H9 (cell line): ENCODE measurements at regions not wholly inside any gene's neighbourhood (a gene's known extent, or its start where the extent isn't known, plus 50 kb on each side); places are given as distances from the start of the nearest gene placed in this dataset.

Experiments
- DNase-seq: peaks from one replicate; pipeline ENCODE4 v3.0.0-alpha.2; 2017
- H2AFZ ChIP-seq: one replicate; pipeline ENCODE4 v1.6.1; 2013; ENCODE audit warnings: mild to moderate bottlenecking, low read length, control low read depth, moderate library complexity
- H2AK5ac ChIP-seq: 2 replicates; pipeline ENCODE4 v1.6.1; 2013; ENCODE audit warnings: low read length, control low read depth, mixed read lengths; ENCODE audit not compliant: insufficient read length
- H2BK120ac ChIP-seq: one replicate; pipeline ENCODE4 v1.6.1; 2013; ENCODE audit warnings: low read depth, mild to moderate bottlenecking, low read length, control low read depth, inconsistent platforms; ENCODE audit not compliant: poor library complexity, severe bottlenecking
- H2BK12ac ChIP-seq: 2 replicates; pipeline ENCODE4 v1.6.1; 2013; ENCODE audit warnings: low read length, control low read depth, mixed read lengths, low read depth; ENCODE audit not compliant: insufficient read length
- H2BK15ac ChIP-seq: 2 replicates; pipeline ENCODE4 v1.6.1; 2013; ENCODE audit warnings: low read depth, low read length, control low read depth
- H2BK20ac ChIP-seq: one replicate; pipeline ENCODE4 v1.6.1; 2013; ENCODE audit warnings: low read depth, mild to moderate bottlenecking, low read length, control low read depth, inconsistent platforms; ENCODE audit not compliant: poor library complexity, severe bottlenecking
- H2BK5ac ChIP-seq: 2 replicates; pipeline ENCODE4 v1.6.1; 2013; ENCODE audit warnings: low read length, control low read depth, mixed read lengths; ENCODE audit not compliant: insufficient read length
- H3K14ac ChIP-seq: 2 replicates; pipeline ENCODE4 v1.6.1; 2013; ENCODE audit warnings: low read length, control low read depth; ENCODE audit not compliant: insufficient read depth
- H3K18ac ChIP-seq: 2 replicates; pipeline ENCODE4 v1.6.1; 2013; ENCODE audit warnings: low read depth, mild to moderate bottlenecking, mixed read lengths, low read length, control low read depth; ENCODE audit not compliant: insufficient read length
- H3K23ac ChIP-seq: 2 replicates; pipeline ENCODE4 v1.6.1; 2013; ENCODE audit warnings: low read length, control low read depth, mixed read lengths, low read depth; ENCODE audit not compliant: insufficient read length
- H3K23me2 ChIP-seq: 2 replicates; pipeline ENCODE4 v1.6.1; 2013; ENCODE audit warnings: low read depth, mild to moderate bottlenecking, mixed read lengths, low read length, control low read depth; ENCODE audit not compliant: insufficient read length, poor library complexity, severe bottlenecking
- H3K27ac ChIP-seq: 2 replicates; pipeline ENCODE4 v1.5.1; 2013; ENCODE audit warnings: low read length, control low read depth, mixed read lengths, low read depth; ENCODE audit not compliant: insufficient read length
- H3K27me3 ChIP-seq: 2 replicates; pipeline ENCODE4 v1.6.1; 2013; ENCODE audit warnings: low read length, control low read depth, inconsistent platforms; ENCODE audit not compliant: insufficient read depth
- H3K4ac ChIP-seq: 2 replicates; pipeline ENCODE4 v1.6.1; 2013; ENCODE audit warnings: low read depth, mild to moderate bottlenecking, control low read depth, inconsistent platforms, low read length, moderate library complexity
- H3K4me1 ChIP-seq: 2 replicates; pipeline ENCODE4 v1.6.1; 2013; ENCODE audit warnings: low read length, control low read depth, inconsistent platforms; ENCODE audit not compliant: insufficient read depth
- H3K4me2 ChIP-seq: 2 replicates; pipeline ENCODE4 v1.6.1; 2013; ENCODE audit warnings: low read length, control low read depth, mixed read lengths; ENCODE audit not compliant: insufficient read length, insufficient read depth
- H3K56ac ChIP-seq: 2 replicates; pipeline ENCODE4 v1.6.1; 2013; ENCODE audit warnings: low read depth, mild to moderate bottlenecking, mixed read lengths, low read length, control low read depth; ENCODE audit not compliant: insufficient read length
- H3K79me1 ChIP-seq: 2 replicates; pipeline ENCODE4 v1.6.1; 2013; ENCODE audit warnings: low read depth, mild to moderate bottlenecking, moderate library complexity, low read length, control low read depth, inconsistent platforms; ENCODE audit not compliant: insufficient read depth, poor library complexity, severe bottlenecking
- H3K79me2 ChIP-seq: 2 replicates; pipeline ENCODE4 v1.6.1; 2013; ENCODE audit warnings: low read length, control low read depth, inconsistent platforms; ENCODE audit not compliant: insufficient read depth
- H3K9ac ChIP-seq: 2 replicates; pipeline ENCODE4 v1.6.1; 2013; ENCODE audit warnings: low read length, control low read depth, mixed read lengths; ENCODE audit not compliant: insufficient read length; ENCODE audit errors: extremely low read depth
- H3K9me3 ChIP-seq: one replicate; pipeline ENCODE4 v1.6.1; 2013; ENCODE audit warnings: low read depth, low read length, inconsistent platforms; ENCODE audit not compliant: control insufficient read depth
- H3T11ph ChIP-seq: one replicate; pipeline ENCODE4 v1.6.1; 2013; ENCODE audit warnings: mild to moderate bottlenecking, low read length, control low read depth, inconsistent platforms
- H4K20me1 ChIP-seq: one replicate; pipeline ENCODE4 v1.6.1; 2013; ENCODE audit not compliant: control insufficient read depth, insufficient read length, insufficient read depth
- H4K5ac ChIP-seq: 2 replicates; pipeline ENCODE4 v1.6.1; 2013; ENCODE audit warnings: low read depth, mild to moderate bottlenecking, mixed read lengths, low read length, control low read depth; ENCODE audit not compliant: insufficient read length
- H4K8ac ChIP-seq: replicated peaks from 2 replicates; pipeline ENCODE4 v1.6.1; 2013; ENCODE audit warnings: low read length, control low read depth, mixed read lengths, low read depth; ENCODE audit not compliant: insufficient read length
- H4K91ac ChIP-seq: 2 replicates; pipeline ENCODE4 v1.6.1; 2013; ENCODE audit warnings: low read depth, mild to moderate bottlenecking, moderate library complexity, mixed read lengths, low read length, control low read depth; ENCODE audit not compliant: insufficient read length
- H3K27ac Mint-ChIP-seq, 3 experiments: 2 replicates in 2 of 3; 3 replicates in 1 of 3; pipeline ENCODE4 v1.8.0; 2020 to 2021; ENCODE audit warnings: mixed read lengths in 3 of 3, mild to moderate bottlenecking in 1 of 3, moderate library complexity in 1 of 3
- H3K27me3 Mint-ChIP-seq: 2 replicates; pipeline ENCODE4 v1.8.0; 2021; ENCODE audit warnings: low read depth, mild to moderate bottlenecking, moderate library complexity, mixed read lengths
- H3K36me3 Mint-ChIP-seq, 3 experiments: 2 replicates in 2 of 3; 3 replicates in 1 of 3; pipeline ENCODE4 v1.8.0; 2020 to 2021; ENCODE audit warnings: low read depth in 3 of 3, mixed read lengths in 3 of 3; ENCODE audit not compliant: insufficient read depth in 1 of 3
- H3K4me1 Mint-ChIP-seq, 2 experiments: 2 replicates each; pipeline ENCODE4 v1.8.0; 2020; ENCODE audit warnings: mixed read lengths in 2 of 2
- H3K4me3 Mint-ChIP-seq, 2 experiments: 2 replicates in 1 of 2; 3 replicates in 1 of 2; pipeline ENCODE4 v1.8.0; 2020 to 2021; ENCODE audit warnings: mild to moderate bottlenecking in 2 of 2, mixed read lengths in 2 of 2, moderate library complexity in 1 of 2
- H3K9me3 Mint-ChIP-seq, 2 experiments: 2 replicates in 1 of 2; 3 replicates in 1 of 2; pipeline ENCODE4 v1.8.0; 2020; ENCODE audit warnings: mild to moderate bottlenecking in 2 of 2, mixed read lengths in 2 of 2, moderate library complexity in 1 of 2
- CTCF ChIP-seq: fragments of 200-600 bp; sonication (generic); conservative IDR thresholded peaks from 3 replicates; pipeline ENCODE4 v1.8.0; 2021; ENCODE audit warnings: antibody characterized with exemption, mild to moderate bottlenecking
- WGBS: extraction: QIAGEN DNeasy Blood & Tissue Kit; methylation state at CpG from one replicate; pipeline ENCODE4 v1.1.7; 2013; ENCODE audit warnings: missing lambda C conversion rate, low lambda C conversion rate, mixed read lengths; ENCODE audit not compliant: insufficient read length; ENCODE audit errors: extremely low coverage; 5-methylcytosine and 5-hydroxymethylcytosine counted together

GRCh38 chr15:31163769-31164572 lies 62.4 kb upstream of the TRPM1 start:
- Mint-ChIP-seq H3K9me3 (no peaks in the 10 kb centered on the region), H3K27ac (peak overlapping the region in 1 of 3 experiments; percentile 50; a peak in 1 of 7 replicates), H3K36me3 (no peaks in the 10 kb centered on the region; a peak in 1 of 7 replicates), H3K4me3 (no peak overlapping the region), H3K4me1 (peaks cover 39 to 45% of the 10 kb centered on the region in 2 experiments), H3K27me3 (peaks cover 13% of the 10 kb centered on the region)
- H3K27me3 ChIP-seq, result no peaks in the 10 kb centered on the region
- H3K56ac ChIP-seq, result no peak overlapping the region
- H3K79me1 ChIP-seq, result no peaks in the 10 kb centered on the region
- H3K4me2 ChIP-seq, result no peak overlapping the region
- H2BK12ac ChIP-seq, result no peak overlapping the region
- H3K9me3 ChIP-seq, result no peaks in the 10 kb centered on the region
- no peak for DNase-seq
- no peak overlapping the region for H2AFZ ChIP-seq
- H3K23ac ChIP-seq, result no peak overlapping the region
- H2BK20ac ChIP-seq, result no peak overlapping the region
- no peak overlapping the region for H3K18ac ChIP-seq
- no peaks in the 10 kb centered on the region for H3K23me2 ChIP-seq
- H3K4ac ChIP-seq, result no peak overlapping the region
- no peak overlapping the region for H3K9ac ChIP-seq
- H4K8ac ChIP-seq, result no peak overlapping the region
- no peak overlapping the region; the same call in 1 of the 2 replicates for H3K14ac ChIP-seq
- no peak overlapping the region for H4K5ac ChIP-seq
- H2BK15ac ChIP-seq, result no peak overlapping the region
- no peaks in the 10 kb centered on the region; the same call in 1 of the 2 replicates for H3K4me1 ChIP-seq
- H3K27ac ChIP-seq, result no peak overlapping the region
- H2BK5ac ChIP-seq, result no peak overlapping the region
- no peak overlapping the region for H2BK120ac ChIP-seq
- TF ChIP-seq CTCF, result no peak
- no peaks in the 10 kb centered on the region for H3K79me2 ChIP-seq
- H4K20me1 ChIP-seq, result no peaks in the 10 kb centered on the region
- no CpG with 5 or more reads among the region's 6 CpGs for WGBS
- no peak overlapping the region for H3T11ph ChIP-seq
- H4K91ac ChIP-seq, result no peak overlapping the region
- H2AK5ac ChIP-seq, result no peak overlapping the region
